Hepatocyte (in vitro differentiated cells): ENCODE measurements at regions not wholly inside any gene's neighbourhood (a gene's known extent, or its start where the extent isn't known, plus 50 kb on each side); places are given as distances from the start of the nearest gene placed in this dataset.
"Not testable (repeated sequence)": the region's sequence is repeated elsewhere in the genome, so short reads cannot be mapped to it uniquely, and the experiment has no call there.

Source experiments
- DNase-seq: peaks from one replicate; pipeline ENCODE4 v3.0.0-alpha.2; 2016; ENCODE audit warnings: low spot score
- H2AFZ ChIP-seq: fragments of 200-600 bp; sonication (generic); 2 replicates; pipeline ENCODE4 v1.6.0; 2016; ENCODE audit warnings: antibody characterized with exemption, mild to moderate bottlenecking
- H3K27ac ChIP-seq: fragments of 200-600 bp; sonication (generic); 2 replicates; pipeline ENCODE4 v1.5.1; 2016; ENCODE audit warnings: mild to moderate bottlenecking
- H3K27me3 ChIP-seq: fragments of 200-600 bp; sonication (generic); 2 replicates; pipeline ENCODE4 v1.6.1; 2016
- H3K36me3 ChIP-seq: fragments of 200-600 bp; sonication (generic); replicated peaks from 2 replicates; pipeline ENCODE4 v1.5.1; 2016; ENCODE audit warnings: low read depth; ENCODE audit not compliant: insufficient read depth
- H3K4me1 ChIP-seq: fragments of 200-600 bp; sonication (generic); 2 replicates; pipeline ENCODE4 v1.5.1; 2016; ENCODE audit warnings: mild to moderate bottlenecking, moderate library complexity; ENCODE audit not compliant: insufficient read depth
- H3K4me2 ChIP-seq: fragments of 200-600 bp; sonication (generic); 2 replicates; pipeline ENCODE4 v1.6.0; 2016
- H3K4me3 ChIP-seq: fragments of 200-600 bp; sonication (generic); 2 replicates; pipeline ENCODE4 v1.5.1; 2016; ENCODE audit warnings: mild to moderate bottlenecking
- H3K79me2 ChIP-seq: fragments of 200-600 bp; sonication (generic); 2 replicates; pipeline ENCODE4 v1.6.0; 2017; ENCODE audit warnings: mild to moderate bottlenecking
- H3K9me2 ChIP-seq: fragments of 200-600 bp; sonication (generic); replicated peaks from 2 replicates; pipeline ENCODE4 v1.6.0; 2017; ENCODE audit warnings: mild to moderate bottlenecking; ENCODE audit not compliant: insufficient read depth
- H3K9me3 ChIP-seq: fragments of 200-600 bp; sonication (generic); 2 replicates; pipeline ENCODE4 v1.5.1; 2016; ENCODE audit warnings: low read depth, mild to moderate bottlenecking
- H4K20me1 ChIP-seq: fragments of 200-600 bp; sonication (generic); 2 replicates; pipeline ENCODE4 v1.6.0; 2016; ENCODE audit warnings: mild to moderate bottlenecking; ENCODE audit not compliant: insufficient read depth, poor library complexity, severe bottlenecking
- CTCF ChIP-seq: fragments of 200-600 bp; sonication (generic); IDR thresholded peaks from 2 replicates; pipeline ENCODE4 v1.5.1; 2016; ENCODE audit warnings: antibody characterized with exemption, mild to moderate bottlenecking; ENCODE audit not compliant: poor library complexity
- EZH2 ChIP-seq: fragments of 200-600 bp; sonication (generic); IDR thresholded peaks from 2 replicates; pipeline ENCODE4 v1.6.1; 2016; ENCODE audit warnings: antibody characterized with exemption, mild to moderate bottlenecking, borderline replicate concordance
- EZH2phosphoT487 ChIP-seq: fragments of 200-600 bp; sonication (generic); IDR thresholded peaks from one replicate; pipeline ENCODE4 v1.6.1; 2018; ENCODE audit warnings: antibody characterized with exemption, mild to moderate bottlenecking, low read depth, moderate library complexity; ENCODE audit not compliant: unreplicated experiment, severe bottlenecking
- WGBS: methylation state at CpG from one replicate; pipeline ENCODE4 v1.1.6; 2016; ENCODE audit warnings: low lambda C conversion rate; ENCODE audit errors: missing lambda C conversion rate; 5-methylcytosine and 5-hydroxymethylcytosine counted together

DNA sequence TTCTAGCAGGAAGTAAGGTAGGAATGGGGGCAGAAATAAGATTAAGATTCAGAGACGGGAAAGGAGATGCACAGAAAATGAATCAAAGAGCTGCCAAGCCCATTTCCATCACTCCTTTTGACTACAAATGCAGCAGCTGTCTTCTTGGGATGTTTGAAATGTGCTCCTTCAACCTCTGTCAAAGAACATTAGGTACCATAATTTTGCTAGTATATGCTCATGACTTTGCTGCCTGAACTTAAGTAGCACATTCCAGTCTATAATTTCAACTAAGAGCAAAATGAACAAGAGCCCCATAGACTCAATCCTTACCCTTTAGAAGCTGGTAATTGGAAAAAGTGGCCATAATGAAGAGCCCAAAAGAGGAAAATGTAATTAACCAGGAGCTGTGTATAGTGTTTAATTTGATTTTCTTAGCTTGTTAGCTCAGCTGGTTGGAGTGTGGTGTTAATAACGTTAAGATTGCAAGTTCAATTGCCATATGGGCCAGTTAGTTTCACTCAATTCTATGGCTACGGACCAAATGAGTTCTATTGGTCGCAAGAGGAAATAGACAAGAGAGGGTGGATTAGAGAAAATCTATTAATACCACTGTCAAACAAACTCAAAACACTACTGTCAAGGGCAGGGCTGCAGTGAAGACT lies 349.9 kb downstream of the ZBBX start:
- H3K79me2 ChIP-seq = no peaks in the 10 kb centered on the region
- H3K27me3 ChIP-seq = no peaks in the 10 kb centered on the region
- 69% methylated on average over 4 of the region's 4 CpGs for WGBS
- no peak for DNase-seq
- no peaks in the 10 kb centered on the region for H3K9me3 ChIP-seq
- no peak overlapping the region for H3K4me2 ChIP-seq
- no peak overlapping the region for H2AFZ ChIP-seq
- H3K4me3 ChIP-seq = no peak overlapping the region
- H3K36me3 ChIP-seq = no peaks in the 10 kb centered on the region
- TF ChIP-seq CTCF = no peak
- no peak for TF ChIP-seq EZH2phosphoT487
- no peaks in the 10 kb centered on the region for H3K4me1 ChIP-seq
- no peaks in the 10 kb centered on the region for H3K9me2 ChIP-seq
- H3K27ac ChIP-seq = no peak overlapping the region
- H4K20me1 ChIP-seq = no peaks in the 10 kb centered on the region

DNA sequence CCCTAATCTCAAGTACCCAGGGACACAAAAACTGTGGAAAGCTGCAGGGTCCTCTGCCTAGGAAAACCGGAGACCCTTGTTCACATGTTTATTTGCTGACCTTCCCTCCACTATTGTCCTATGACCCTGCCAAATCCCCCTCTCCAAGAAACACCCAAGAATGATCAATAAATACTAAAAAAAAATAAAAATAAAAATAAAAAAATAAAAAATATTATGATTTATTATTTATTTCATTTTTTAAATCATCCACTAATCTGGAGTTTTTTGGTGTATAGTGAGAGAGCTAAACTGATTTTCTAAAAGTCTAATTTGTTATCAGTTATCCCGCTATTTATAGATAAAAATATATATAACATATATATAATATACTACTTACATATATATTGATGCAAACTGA lies 360.6 kb downstream of the ZBBX start:
- not testable (repeated sequence) for H3K79me2 ChIP-seq, H4K20me1 ChIP-seq, H3K4me1 ChIP-seq, H3K4me3 ChIP-seq, H3K27me3 ChIP-seq, H2AFZ ChIP-seq, H3K36me3 ChIP-seq, H3K4me2 ChIP-seq, H3K9me3 ChIP-seq, DNase-seq, H3K9me2 ChIP-seq, H3K27ac ChIP-seq
- 92% methylated on average over 2 of the region's 2 CpGs for WGBS

GRCh38 chr3:167018591-167019111 lies 361.4 kb downstream of the ZBBX start:
- not testable (repeated sequence) for H3K9me3 ChIP-seq, H3K27me3 ChIP-seq, H3K4me2 ChIP-seq, H3K36me3 ChIP-seq, H3K79me2 ChIP-seq, H3K9me2 ChIP-seq, H2AFZ ChIP-seq, H3K27ac ChIP-seq, H3K4me3 ChIP-seq, H4K20me1 ChIP-seq, DNase-seq, H3K4me1 ChIP-seq
- WGBS = 94% methylated on average over 14 of the region's 34 CpGs

DNA sequence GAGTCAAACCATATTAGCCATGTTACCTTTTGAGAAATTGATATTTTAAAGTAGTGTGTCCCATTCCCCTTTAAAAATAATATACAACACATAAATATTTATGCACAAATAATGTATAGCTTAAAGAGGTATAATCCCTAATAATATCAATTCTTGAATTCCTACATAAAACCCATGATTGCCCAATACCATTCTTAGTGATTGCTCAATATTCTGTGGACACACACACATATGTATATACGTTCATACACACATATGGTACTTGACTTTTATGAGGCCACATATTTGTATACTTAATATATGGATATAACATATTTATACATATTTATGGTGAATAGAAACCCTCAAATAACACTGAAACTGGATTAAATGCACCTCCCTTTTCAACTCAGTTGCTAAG lies 367.4 kb downstream of the ZBBX start:
- no peak for TF ChIP-seq EZH2
- Histone ChIP-seq H3K4me2 (no peak overlapping the region), H3K79me2 (no peaks in the 10 kb centered on the region), H3K9me3 (no peaks in the 10 kb centered on the region), H3K9me2 (no peaks in the 10 kb centered on the region), H3K27ac (no peak overlapping the region), H3K4me1 (no peaks in the 10 kb centered on the region), H4K20me1 (no peaks in the 10 kb centered on the region), H3K36me3 (no peaks in the 10 kb centered on the region), H3K4me3 (no peak overlapping the region), H3K27me3 (no peaks in the 10 kb centered on the region), H2AFZ (no peak overlapping the region)
- DNase-seq = no peak
- 73% methylated on average over 1 of the region's 1 CpG for WGBS

DNA sequence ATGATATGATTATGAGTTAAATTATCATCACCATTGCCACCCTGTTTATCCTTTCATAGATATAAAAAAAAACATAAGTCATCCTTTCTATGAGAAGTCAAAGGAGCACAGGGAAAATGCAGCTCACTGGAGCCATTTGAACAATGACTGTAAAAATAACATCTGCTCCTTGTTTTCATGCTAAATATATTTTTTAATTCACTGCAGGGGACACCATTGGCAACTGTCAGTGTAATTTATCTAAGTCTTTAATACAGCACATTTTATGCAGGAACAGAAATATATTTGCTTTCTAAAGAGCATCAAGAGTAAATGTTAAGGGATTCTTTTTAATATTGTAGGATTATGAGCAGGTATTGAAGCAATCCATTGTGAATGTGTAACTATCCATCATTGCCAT lies 371.3 kb downstream of the ZBBX start:
- H3K27ac ChIP-seq = no peak overlapping the region
- no peak overlapping the region for H3K4me2 ChIP-seq
- H3K27me3 ChIP-seq = no peaks in the 10 kb centered on the region
- H2AFZ ChIP-seq = no peak overlapping the region
- no peak overlapping the region for H3K4me3 ChIP-seq
- no peaks in the 10 kb centered on the region for H3K79me2 ChIP-seq
- no peak for DNase-seq
- TF ChIP-seq EZH2 (no peak), EZH2phosphoT487 (no peak), CTCF (no peak)
- H3K9me3 ChIP-seq = no peaks in the 10 kb centered on the region
- no peaks in the 10 kb centered on the region for H3K9me2 ChIP-seq
- H3K36me3 ChIP-seq = no peaks in the 10 kb centered on the region
- no peaks in the 10 kb centered on the region for H3K4me1 ChIP-seq
- no peaks in the 10 kb centered on the region for H4K20me1 ChIP-seq
